Glomerular endothelial cell (primary cell): ENCODE measurements at regions not wholly inside any gene's neighbourhood (a gene's known extent, or its start where the extent isn't known, plus 50 kb on each side); places are given as distances from the start of the nearest gene placed in this dataset.
"Not testable (repeated sequence)": the region's sequence is repeated elsewhere in the genome, so short reads cannot be mapped to it uniquely, and the experiment has no call there.

Experiments used
- DNase-seq: peaks from one replicate; pipeline ENCODE4 v3.0.0-alpha.2; 2011; ENCODE audit warnings: low read depth, low spot score; ENCODE audit errors: extremely low read depth

GRCh38 chr3:95212117-95212516 is 1149.3 kb downstream of the NSUN3 start:
- no peak for DNase-seq

DNA sequence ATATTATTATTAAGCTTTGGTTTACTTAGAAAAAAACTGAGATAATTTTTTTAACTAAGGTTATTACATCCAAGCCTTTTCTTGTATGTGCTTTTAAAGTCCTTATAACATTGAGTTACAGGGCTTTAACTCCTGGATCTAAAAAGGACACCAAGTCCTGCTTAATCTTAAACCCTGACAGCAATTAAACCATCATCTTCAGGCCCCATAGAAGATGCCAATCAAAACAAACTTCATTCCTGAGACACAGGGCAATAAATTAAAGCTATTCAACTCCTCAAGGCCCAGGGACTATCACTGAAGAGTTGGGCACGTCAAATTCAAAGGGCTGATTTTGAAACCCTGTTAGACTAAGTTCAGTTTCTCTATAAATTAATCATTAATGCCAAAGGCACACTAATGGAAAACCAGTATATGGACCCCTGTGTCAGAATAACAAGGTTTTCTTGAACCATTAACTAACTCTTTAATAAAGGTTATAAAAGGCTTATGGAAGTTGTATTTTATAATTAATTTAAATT is 1152.6 kb downstream of the NSUN3 start:
- DNase-seq: no peak

DNA sequence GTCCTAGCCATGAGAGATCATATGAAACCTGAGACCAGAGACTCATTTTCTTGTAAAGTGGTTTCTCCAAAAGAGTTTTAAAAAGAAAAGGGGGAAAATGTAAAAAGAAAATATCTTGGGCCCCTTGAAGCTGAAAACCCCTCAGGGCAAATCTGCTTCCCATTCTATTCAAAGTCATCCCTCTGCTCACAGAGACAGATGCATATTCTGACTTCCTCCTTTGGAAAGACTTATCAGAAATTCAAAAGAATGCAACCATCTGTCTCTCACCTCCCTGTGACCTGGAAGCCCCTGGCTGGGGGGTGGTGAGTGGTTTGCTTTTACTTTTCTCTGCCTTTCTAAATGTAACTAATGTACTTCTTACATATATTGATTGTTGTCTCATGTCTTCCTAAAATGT is 1154.8 kb downstream of the NSUN3 start:
- DNase-seq: no peak

DNA sequence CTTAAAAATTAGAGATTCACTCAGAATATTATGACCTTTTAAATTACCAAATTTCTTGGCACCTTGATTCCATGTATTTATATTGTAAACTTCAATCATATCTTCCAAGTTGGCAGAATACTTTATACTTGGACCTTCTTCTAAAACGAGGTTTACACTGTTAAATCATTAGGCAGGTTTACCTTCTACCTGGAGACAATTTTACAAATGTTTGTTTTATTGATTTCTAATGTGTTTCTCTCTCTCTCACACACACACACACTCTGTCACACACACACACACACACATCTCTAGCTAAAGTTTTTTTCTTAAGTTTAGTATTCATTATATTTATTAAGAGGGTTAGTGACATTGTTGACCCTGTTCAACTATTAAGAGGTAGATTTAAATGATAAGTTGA is 1155.6 kb downstream of the NSUN3 start:
- DNase-seq: no peak

GRCh38 chr3:95226437-95226836 is 1163.6 kb downstream of the NSUN3 start:
- DNase-seq: no peak

DNA sequence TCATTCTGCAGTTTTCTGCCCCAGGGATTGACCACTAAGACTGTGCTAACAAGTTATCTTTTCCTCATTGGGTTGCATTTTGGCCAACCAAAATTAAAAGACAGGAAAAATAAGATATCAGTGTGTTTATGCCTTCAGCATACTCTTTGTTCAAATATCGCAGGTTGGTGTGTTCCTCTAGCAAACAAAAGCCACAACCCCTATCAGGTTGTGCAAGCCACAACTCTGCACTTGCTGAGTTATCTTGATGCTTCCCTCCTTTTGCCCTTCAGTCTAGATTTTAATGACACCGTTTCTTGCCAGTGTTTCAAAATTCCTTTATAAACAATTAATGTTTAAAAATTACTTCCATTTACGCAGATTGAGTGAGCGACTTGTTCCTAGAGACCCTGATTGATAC is 1164.2 kb downstream of the NSUN3 start:
- no peak for DNase-seq

- no peak for DNase-seq
These were observed 1165.6 kb downstream of the NSUN3 start for GRCh38 chr3:95228416-95228815.

DNA sequence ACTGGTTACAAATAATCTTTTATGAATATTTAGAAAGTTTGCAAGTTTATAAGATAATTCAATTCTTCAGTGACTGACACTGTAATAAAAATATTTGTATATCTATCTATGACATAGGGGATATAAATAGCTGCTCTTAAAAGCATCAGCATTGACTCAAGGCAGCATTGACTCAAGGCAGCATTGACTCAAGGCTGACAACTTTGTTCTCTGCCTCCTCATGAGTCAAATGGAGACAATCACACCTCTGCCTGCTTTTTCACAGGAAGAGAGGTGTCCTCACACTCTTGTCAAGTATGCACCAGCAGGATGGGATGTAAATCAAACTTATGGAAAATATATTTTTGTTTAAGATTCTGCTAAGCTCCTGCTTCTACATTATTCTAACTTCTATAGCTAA is 1173.1 kb downstream of the NSUN3 start:
- DNase-seq: no peak

- DNase-seq: no peak
These were observed 1174.9 kb downstream of the NSUN3 start for GRCh38 chr3:95237783-95238182.

- DNase-seq: no peak
These were observed 1177.5 kb downstream of the NSUN3 start for GRCh38 chr3:95240395-95240794.

- DNase-seq: not testable (repeated sequence)
These were observed 1178.4 kb downstream of the NSUN3 start for GRCh38 chr3:95241256-95241655.

DNA sequence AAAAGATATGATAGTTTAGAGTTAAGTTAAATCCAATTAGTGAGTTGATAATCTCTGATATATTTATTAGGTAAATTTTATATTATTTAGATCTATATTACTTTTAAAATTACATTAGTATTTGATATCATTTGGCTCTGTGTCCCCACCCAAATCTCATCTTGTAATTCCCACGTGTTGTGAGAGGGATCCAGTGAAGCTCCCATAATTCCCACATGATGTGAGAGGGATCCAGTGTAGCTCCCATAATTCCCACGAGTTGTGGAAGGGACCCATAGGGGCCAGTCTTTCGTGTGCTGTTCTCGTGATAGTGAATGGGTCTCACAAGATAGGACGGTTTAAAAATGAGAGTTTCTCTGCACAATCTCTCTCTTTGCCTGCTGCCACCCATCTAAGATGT is 1183.6 kb downstream of the NSUN3 start:
- no peak for DNase-seq

DNA sequence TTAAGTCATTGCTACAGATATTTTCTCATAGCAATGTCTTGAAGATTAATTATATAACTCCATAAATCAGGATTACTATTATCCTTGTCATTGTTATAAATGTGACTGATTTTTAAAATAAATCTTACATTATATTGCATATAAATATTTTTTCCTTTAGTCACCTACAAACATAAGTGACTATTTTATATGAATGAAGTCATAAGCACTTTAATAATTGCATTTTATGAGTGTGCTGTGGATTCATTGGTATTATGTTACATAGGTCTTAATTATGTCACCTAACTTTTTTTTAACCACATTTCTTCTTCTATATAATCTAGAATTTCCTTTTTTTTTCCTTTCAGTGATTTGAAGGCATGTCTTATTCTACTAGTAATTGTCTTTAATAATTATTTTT is 1191.2 kb downstream of the NSUN3 start:
- no peak for DNase-seq

- no peak for DNase-seq
These were observed 1191.9 kb downstream of the NSUN3 start for GRCh38 chr3:95254758-95255157.

DNA sequence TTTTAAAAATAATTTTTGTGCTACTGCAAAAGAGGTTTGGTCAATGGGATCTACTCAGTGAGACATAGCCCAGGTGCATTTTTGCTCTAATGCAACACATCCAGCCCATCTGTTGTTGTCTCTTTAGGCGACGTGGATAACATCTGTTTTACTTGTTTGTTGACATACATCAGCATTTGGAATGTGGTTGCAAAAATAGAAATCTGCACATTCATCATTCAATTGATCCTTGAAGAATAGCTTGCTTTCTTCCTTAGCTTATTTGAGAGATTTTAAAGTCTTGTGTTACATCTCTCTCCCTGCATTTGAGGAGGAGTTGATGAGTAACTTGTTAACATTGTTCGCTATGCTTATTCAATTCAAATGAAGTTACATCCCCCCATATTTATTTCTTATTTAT is 1202.3 kb downstream of the NSUN3 start:
- no peak for DNase-seq

DNA sequence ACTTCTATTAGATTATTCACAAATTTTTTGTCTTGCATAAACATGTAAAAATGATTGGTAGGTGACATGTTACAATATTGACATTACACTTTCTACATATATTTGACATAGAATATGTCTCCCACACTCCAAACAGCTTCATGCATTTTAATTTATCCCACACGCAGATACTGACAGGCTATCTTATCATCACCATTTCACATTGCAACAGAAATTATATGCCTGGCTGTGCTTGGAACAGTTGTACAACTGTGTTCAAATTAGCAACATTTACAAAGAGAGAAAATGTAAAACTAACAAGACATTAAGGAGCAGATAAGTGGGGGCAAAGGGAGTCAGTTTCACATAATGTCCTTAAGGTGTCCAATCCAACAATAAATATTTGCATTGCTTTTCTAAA is 1208.5 kb downstream of the NSUN3 start:
- no peak for DNase-seq

DNA sequence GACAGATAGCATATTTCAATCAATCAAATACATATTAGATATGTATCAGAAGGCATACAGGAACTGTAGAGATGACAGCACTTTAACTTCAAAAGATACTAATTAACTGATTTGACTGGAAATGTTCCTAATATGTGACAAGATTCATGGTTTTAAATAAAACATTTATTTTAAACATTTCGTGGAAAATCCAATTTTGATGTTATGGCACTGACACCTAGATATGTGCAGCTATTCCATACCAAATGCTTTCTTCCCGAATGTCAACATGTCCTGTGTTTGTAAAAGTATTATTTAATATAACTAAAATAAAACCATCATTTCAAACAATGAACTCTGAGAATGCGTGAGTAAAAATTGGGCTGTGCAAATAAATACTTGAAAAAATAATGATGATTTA is 1209.3 kb downstream of the NSUN3 start:
- DNase-seq: no peak

- DNase-seq: no peak
These were observed 1209.9 kb downstream of the NSUN3 start for GRCh38 chr3:95272781-95273180.

GRCh38 chr3:95277613-95278012 is 1214.8 kb downstream of the NSUN3 start:
- no peak for DNase-seq

DNA sequence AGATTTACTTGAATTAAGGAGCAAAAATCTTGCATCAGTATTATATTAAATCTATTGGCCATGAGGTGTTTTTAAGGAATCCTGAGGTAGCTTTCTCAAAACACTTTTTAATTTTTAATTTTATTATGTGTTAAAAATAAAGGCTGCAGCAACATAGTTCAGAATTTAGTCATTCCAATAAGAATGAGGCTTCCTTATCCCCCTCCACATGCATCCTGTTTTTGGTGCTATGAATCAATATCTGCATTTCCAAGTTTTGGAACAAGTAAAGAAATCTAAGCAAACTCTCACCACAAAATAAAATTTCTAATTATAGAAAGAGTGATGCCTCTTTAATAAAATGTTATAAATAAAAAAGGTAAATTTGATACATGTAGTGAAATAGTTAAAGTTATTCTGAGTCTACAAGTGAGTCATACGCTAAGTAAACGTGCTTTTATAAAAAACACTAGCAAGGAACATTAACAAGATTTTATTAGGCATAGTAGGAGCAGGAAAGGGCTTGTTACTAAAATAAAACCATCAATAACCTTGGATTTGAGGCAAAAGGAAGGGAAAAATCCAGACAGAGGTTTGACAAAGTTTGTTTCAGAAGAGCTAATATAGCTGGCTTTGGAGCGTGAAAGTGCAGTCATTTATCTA is 1218.0 kb downstream of the NSUN3 start:
- no peak for DNase-seq

GRCh38 chr3:95289295-95289694 is 1226.4 kb downstream of the NSUN3 start:
- DNase-seq: no peak

GRCh38 chr3:95297581-95297980 is 1234.7 kb downstream of the NSUN3 start:
- no peak for DNase-seq

DNA sequence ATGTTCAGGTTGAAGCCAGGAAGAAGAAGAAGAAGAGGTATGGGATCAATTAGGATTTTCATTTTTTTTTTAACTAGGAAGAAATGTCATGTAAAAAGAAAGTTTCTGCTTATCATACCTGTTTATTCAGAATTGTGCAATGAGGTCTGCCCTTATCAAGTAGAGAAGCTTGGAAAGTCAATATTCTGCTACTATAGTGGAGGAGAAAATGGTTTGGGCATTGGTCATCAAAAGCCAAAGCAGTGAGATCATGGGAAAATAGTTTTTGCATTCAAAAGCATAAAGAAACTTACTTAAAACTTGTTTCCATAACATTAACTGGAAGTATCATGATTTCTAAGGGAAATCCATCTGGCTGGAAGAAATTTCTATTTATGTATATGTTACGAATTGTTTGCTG is 1239.2 kb downstream of the NSUN3 start:
- DNase-seq: no peak
